Testis (tissue), 2 donors: ENCODE measurements at regions not wholly inside any gene's neighbourhood (a gene's known extent, or its start where the extent isn't known, plus 50 kb on each side); places are given as distances from the start of the nearest gene placed in this dataset.

Experiments used
- POLR2A ChIP-seq: fragments of 450-650 bp; IDR thresholded peaks from one replicate; pipeline ENCODE4 v1.6.1; 2017; ENCODE audit warnings: antibody characterized with exemption, mild to moderate bottlenecking, moderate library complexity
- TF ChIP-seq, protein P1 (sequence below), 3 experiments: fragments of 450-650 bp in 2 of 3; fragments of 200-600 bp in 1 of 3; sonication (generic) in 1 of 3; IDR thresholded peaks; one replicate each; pipeline ENCODE4 v1.5.1; 2016 to 2019; ENCODE audit warnings: antibody characterized with exemption in 3 of 3, mild to moderate bottlenecking in 2 of 3, moderate library complexity in 1 of 3

DNA sequence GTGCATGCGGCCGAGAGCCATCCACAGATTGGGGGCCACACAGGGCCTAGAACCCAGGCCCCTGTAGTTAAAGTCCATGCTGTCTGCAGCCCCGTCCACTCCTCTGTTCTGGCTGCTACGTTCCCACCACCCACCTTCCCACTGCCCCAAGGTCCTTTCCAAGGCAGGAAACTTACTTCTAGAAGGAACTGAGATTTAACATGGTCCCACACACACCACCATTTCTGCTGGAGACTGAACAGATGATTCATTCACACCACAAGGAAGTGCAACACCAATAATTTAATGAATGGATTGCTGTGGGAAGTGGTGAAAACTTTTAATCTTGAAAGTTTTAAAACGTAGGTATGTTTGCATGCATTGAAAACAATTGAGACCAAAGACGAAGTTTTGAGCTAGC lies 95.2 kb downstream of the LBH start:
- TF ChIP-seq, protein P1, sequence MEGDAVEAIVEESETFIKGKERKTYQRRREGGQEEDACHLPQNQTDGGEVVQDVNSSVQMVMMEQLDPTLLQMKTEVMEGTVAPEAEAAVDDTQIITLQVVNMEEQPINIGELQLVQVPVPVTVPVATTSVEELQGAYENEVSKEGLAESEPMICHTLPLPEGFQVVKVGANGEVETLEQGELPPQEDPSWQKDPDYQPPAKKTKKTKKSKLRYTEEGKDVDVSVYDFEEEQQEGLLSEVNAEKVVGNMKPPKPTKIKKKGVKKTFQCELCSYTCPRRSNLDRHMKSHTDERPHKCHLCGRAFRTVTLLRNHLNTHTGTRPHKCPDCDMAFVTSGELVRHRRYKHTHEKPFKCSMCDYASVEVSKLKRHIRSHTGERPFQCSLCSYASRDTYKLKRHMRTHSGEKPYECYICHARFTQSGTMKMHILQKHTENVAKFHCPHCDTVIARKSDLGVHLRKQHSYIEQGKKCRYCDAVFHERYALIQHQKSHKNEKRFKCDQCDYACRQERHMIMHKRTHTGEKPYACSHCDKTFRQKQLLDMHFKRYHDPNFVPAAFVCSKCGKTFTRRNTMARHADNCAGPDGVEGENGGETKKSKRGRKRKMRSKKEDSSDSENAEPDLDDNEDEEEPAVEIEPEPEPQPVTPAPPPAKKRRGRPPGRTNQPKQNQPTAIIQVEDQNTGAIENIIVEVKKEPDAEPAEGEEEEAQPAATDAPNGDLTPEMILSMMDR (IDR thresholded peaks at IDR 0.05), result no peak
- TF ChIP-seq POLR2A, result no peak
